UCSD-AML1 (cell line): ENCODE measurements at regions not wholly inside any gene's neighbourhood (a gene's known extent, or its start where the extent isn't known, plus 50 kb on each side); places are given as distances from the start of the nearest gene placed in this dataset.

Source experiments
- DNase-seq: peaks from one replicate; lab custom pipeline; 2025; ENCODE audit not compliant: unreplicated experiment; lab: John Stamatoyannopoulos, UW

GRCh38 chr5:145510769-145511168 is 324.4 kb downstream of the PRELID2 start:
- no peak for DNase-seq

DNA sequence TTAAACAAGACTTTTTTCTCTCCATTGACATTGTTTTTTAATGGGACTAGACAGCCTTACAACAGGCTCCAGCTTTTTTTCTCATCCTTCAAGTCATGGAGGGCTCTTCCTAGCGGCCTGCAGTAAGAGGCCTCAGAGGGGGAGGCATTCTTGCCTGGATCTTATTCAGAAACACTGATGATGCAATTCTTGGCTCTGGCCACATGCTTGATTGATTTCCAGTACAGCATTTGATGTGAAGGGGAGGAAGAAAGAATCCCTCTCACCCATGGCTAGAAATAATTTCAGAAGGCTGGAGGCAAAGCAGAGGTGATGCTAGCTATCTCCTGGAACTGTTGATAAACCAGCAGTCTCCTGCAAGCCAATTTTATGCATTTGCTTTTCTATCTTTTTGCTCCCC is 324.8 kb downstream of the PRELID2 start:
- DNase-seq = no peak

- no peak for DNase-seq
Observed at GRCh38 chr5:145509336-145510136, 325.6 kb downstream of the PRELID2 start.

DNA sequence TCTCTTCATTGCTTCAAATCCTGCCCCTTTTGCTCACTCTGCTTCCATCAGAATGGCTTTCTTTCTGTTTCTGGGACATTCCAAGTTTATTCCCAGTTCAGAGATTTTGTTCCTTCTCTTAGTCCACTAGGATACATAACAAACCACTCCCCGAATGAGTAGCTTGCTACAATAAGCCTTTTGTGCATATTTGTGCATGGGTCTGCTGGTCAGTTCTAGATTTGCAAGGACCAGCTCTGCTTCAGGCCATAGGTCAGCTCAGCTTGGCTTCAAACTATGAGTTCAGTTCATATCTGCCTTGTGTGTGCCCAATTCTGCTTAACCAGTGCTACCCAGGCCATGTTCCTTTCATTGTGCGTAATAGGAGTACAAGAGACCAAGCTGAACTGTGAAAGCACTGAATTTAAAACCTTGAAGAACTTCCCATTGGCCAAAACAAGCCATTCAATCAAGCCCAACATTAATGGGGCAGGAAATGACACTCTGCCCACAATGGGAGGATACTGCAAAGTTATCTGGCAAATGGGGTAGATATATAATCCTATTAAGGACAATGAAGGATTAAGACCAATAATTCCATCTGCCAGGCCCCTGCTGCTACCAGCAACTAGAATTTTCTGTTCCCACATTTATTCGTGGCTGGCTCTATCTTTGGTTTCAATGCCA is 328.8 kb downstream of the PRELID2 start:
- no peak for DNase-seq

DNA sequence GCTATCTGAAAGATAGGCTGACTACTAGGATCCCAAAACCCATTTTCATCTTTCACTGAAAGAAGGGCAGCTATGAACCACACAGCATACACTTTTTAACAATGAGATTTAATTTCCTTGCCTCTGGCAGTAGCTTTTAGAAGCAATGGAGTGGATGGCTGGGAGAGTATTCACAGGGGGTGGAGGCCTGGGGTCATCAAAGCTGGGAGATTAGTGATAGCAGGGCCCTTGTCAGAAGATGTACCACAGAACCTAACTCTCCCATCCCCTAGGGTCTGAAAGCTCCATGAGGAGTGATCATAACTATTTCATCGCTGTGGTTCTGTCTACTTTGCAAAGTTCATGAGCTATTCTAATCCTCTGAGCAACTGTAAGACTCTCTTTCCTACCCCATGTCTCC is 332.2 kb downstream of the PRELID2 start:
- no peak for DNase-seq

DNA sequence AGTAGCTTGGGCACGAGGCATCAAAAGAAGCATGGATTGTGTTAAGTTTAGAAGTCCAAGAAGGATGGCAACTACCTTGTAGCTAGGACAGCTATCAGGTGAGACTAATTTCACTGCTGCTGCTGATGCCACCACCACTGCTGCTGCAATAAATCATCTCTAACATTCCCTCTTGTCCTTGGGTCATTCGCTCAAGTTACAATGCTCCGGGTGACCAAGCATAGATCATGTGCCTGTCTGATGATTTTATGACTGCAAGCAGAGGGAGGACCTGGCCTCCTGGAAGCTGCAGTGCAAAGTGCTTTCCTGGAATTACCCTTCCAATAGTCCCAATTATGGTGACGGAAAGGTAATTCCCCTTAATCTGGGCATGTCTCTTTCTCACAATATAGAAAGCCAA is 334.4 kb downstream of the PRELID2 start:
- no peak for DNase-seq

GRCh38 chr5:145499483-145499882 is 335.7 kb downstream of the PRELID2 start:
- DNase-seq = no peak

GRCh38 chr5:145497052-145497451 is 338.1 kb downstream of the PRELID2 start:
- no peak for DNase-seq

DNA sequence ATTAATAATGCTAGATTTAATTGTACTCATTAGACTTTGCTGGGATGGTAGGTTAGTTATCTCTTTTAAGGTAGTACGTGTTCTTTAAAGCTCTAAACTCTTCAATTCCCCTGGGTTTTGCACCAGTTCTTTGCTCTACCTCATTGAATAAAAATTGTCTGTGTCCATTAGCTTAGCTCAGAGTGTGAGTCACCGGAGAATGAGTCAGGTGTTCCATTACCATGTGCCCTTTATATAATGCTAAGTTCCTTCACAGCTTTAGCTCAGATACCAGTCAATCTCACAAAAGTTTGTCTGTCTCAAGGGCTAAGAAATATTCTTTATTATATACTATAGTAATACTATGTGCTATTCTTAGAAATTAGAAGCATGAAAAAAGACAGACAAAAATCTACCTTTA is 339.4 kb downstream of the PRELID2 start:
- DNase-seq = no peak

GRCh38 chr5:145495196-145495595 is 339.9 kb downstream of the PRELID2 start:
- no peak for DNase-seq

DNA sequence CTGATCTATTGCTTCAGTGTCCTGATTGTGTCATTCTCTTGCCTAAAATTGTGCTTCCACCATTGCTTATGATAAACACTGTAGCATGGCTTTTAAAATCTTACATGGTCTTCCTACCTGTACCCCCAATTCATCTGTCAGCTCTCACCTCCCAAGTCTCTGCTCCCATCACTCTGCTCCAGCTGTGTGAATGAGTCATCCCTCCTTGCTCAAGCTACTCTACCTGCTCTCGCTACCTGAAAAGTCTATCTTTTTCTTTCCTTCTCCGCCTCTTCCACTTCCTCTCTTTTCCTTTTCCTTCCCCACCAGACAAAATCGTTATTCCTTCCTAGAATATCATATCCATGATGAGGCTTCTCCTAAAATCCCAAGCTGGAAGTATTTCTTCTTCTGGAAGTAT is 341.7 kb downstream of the PRELID2 start:
- DNase-seq = no peak

DNA sequence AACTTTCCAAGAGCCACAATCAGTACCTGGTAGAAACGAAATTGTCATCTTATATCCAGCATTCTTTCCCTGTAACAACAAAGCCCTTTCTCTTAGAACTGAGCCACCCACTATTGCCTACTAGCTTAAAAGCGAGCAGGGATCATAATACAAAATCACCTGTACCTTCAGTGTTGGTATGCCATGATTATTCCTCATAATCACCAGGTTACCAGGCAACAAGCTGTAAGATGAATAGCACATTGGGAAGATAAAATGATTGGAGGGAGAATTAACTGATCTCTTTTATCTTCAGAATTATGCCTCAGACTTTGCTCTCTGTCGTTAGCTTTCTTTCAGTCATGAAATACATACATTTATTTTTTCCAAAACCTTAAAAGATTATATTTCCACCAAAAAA is 345.6 kb downstream of the PRELID2 start:
- no peak for DNase-seq

DNA sequence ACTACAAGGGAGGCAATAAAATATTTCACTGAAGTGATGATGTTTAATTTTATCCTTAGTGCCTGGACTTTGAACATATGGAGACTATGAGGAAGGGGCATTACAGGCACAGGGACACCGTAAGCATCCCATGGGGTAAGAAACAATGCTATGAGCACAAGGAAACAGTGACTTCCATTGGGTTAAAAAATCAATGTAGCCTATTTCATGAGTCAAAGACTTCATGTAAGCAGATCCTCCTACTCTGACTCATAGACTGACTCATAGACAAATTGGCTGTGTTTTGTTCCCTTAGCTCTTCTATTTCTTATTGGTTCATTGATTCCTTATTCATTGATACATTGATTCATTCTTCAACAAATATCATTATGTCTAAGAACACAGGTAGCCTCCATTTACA is 351.0 kb downstream of the PRELID2 start:
- DNase-seq = no peak

DNA sequence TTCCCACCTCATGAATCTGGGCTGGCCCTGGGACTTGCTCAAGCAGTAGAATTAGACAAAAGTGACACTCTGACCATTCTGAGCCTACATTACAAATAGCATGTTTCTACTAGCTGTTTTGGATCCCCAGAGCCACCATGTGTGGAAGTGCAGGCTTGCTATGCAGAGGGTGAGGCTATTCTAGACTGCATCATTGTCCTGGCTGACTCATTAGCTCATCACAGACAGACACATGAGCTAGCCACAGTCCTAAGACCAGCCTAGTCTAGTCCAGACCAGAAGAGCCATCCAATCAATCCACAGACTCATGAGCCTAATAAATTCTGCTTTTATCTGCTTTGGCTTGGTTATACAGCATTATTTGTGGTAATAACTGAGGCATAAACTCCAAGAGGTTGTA is 351.9 kb downstream of the PRELID2 start:
- DNase-seq = no peak

GRCh38 chr5:145479857-145480256 is 355.3 kb downstream of the PRELID2 start:
- no peak for DNase-seq

DNA sequence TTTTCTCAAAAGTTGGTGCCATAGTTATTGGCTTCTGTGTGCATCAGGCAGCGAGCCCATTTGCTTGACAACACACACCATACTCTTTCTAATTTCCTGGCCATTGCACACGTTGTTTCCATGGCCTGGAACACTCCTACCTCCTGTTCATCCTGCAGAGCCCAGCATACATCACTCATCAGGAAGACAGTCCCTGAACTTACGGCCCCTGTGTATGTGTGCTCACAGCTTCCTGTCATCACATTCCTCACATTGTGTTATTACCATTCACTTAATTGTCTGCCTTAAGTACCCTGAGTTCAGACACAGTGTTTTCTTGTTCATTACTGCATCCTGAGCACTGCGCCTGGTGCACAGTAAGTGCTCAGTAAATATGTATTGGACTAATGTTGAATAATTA is 355.9 kb downstream of the PRELID2 start:
- no peak for DNase-seq

GRCh38 chr5:145478651-145479050 is 356.5 kb downstream of the PRELID2 start:
- no peak for DNase-seq

- DNase-seq = no peak
Observed at GRCh38 chr5:145473042-145473642, 362.0 kb downstream of the PRELID2 start.

DNA sequence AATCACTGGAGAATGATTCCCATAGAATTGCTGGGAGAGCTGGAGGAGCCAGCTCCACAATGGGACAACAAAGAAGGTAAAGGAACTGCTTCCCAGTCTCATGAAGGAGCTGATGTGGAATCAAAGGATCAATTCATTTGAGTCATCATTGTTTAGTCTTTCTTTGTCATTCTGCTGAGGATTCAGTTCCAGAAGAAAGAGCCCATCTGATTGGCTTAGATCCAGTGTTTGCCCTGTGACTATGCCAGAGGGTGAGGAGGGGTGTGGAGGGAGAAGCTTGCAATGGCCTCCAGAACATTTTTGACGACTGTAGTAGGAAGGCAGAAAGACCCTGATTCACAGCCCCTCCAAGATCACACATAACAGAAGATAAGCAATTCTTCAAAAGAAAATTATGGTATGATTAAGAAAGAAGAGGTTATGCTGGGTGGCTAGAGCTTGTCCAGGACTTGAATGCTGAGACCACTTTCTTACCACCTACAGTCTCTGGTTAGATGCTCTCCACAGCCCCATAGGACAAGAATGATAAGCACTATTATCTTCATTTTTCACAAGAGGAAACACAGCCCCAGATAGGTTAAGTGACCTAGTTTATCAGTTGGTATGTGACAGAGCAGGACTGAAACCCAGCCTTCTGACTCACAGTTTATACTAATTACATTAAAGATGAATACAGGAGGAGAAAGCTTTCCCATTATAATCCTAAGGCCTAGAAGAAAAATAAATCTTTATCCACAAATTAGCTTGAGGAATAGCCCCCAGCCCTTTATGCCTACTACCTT is 363.1 kb downstream of the PRELID2 start:
- DNase-seq = no peak

DNA sequence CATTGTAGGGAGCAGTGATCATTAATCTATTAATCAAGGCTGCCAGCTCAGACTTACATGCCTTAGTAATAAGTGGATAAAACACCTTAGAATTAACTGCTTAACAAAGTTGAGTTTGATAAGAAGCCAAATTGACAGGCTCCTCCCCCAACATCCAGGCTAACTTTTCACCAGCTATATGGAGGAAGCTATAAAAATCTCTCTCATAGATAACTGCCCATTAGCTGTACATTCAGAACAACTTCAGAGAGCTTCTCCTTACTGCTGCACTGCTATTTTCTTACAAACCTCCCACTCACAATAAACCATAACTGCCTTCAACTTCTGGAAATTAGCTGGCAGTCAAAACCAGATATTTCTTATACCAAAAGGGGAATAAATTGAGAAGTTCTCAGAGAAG is 364.1 kb downstream of the PRELID2 start:
- no peak for DNase-seq

GRCh38 chr5:145470396-145470979 is 364.7 kb downstream of the PRELID2 start:
- no peak for DNase-seq
